Left hindlimb (tissue), 1 donor: ENCODE measurements at regions not wholly inside any gene's neighbourhood (a gene's known extent, or its start where the extent isn't known, plus 50 kb on each side); places are given as distances from the start of the nearest gene placed in this dataset.

ENCODE experiments used
- DNase-seq: peaks from one replicate; pipeline ENCODE4 v3.0.0-alpha.2; 2018

DNA sequence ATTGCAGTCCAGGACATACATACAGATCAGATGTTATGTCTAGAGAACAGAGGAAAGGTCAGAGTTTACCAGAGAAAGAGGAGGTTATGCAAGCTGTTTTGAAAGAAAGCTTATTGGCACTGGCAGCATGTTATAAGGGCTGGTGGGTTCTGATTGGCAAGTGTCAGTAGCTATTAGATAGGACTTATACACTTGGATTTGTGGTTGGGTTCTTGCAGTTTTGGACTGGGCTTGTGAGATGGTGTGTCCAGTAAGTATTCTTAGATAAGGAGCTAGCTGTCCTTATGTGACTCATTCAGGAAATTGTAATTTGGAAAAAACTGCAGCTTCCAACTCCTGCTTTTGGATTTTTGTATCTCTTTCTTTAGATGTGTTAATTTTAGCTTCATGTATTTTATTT is 130.7 kb upstream of the NAMPT start:
- DNase-seq, result no peak

DNA sequence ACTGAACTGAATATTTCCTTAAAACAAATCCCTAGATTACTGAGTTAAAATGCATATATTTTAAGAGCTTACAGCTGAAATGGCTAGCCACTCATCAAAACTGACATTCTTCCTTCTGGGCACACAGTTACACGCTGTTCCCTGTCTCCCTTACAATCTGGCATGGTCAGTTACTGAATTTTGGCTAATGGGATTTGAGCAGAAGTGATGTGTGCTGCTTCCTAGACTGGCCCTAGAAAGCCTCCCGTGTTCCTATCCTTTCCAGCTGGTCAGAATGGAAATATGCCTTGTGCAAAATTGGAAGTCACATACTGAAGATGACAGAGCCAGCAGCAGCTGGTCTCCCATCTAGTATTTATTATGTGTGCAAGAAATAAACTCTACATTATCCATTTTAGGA is 128.7 kb upstream of the NAMPT start:
- DNase-seq, result no peak

- DNase-seq, result no peak
These were observed 120.9 kb upstream of the NAMPT start for GRCh38 chr7:106405697-106406141.

- DNase-seq, result no peak
These were observed 118.1 kb upstream of the NAMPT start for GRCh38 chr7:106402898-106403297.

DNA sequence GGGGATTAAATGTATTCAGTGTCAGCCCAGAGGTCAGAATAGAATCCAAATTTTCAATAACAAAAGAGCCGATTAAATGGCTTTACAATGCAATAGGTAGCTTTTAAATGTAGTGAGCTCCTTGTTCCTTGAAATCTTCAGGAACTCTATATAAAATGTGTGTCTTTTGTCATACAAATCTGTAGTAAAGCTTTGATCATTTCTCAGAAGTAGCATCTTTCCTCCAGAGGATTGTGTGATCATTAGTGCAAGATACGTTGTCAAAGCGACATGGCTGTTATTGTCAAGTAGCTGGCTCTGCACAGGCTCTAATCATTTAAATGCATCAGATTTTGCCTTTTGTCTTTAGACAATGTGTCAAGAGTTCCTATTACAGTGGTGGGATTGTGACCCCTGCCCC is 116.1 kb upstream of the NAMPT start:
- DNase-seq, result no peak

- DNase-seq, result no peak
These were observed 114.0 kb upstream of the NAMPT start for GRCh38 chr7:106398786-106399185.

DNA sequence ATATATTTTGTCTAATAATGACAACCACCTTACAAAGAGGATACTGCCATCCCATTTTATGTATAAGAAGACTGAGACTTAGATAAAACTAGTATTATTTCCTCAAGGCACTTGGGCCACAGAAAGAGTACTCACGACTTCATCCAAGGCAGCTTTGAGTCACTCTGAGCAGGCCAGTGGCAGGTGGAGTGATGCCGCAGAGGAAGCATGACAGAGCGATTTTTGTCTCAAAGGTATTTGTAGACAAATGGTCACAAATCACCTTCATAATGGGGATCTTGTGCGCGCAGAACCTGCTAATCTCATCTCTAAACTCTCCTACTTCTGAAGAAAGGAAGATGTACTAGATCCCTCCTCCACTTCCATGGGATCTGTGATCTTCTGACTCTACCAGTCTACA is 113.2 kb upstream of the NAMPT start:
- no peak for DNase-seq

DNA sequence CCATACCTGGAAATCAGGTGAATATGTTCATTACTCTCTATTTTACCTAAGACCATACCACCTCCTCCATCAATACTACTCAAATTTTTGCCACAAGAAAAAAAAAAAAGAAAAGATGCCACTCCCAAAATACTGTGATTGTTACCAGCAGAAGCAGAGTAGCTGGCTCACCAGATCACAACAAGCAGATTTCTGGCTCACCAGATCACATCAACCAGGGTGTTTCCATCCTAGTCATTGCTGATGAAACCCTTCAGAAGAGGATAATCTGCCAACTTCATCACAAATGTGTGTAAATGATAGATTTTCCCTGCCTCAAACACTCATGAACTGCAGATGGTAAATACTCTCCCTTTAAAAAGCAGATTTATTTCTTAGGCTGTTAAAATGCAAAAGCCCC is 109.7 kb upstream of the NAMPT start:
- DNase-seq, result no peak

DNA sequence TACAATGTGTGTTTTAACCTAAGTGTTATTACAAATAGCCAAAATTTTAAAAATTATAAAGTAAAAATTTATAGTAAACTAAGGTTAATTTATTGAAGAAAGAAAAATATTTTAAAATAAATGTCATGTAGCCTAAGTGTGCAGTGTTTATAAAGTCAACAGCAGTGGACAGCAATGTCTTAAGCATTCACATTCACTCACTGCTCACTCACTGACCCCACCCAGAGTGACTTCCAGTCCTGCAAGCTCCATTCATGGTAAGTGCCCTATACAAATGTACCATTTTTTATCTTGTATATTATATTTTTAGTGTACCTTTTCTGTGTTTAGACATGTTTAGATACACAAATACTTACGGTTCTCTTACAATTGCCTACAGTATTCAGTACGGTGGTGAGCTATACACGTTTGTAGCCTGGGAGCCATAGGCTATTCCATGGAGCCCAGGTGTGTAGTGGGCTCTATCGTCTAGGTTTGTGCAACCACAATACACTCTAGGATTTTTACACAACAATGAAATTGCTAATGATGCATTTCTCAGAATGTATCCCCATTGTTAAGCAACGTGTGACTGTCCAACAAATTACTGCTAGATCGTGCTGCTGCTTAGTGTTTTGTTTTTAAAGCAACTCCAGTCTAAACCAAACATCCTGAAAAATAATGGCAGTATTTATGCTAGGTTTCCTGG is 108.9 kb upstream of the NAMPT start:
- DNase-seq, result no peak

DNA sequence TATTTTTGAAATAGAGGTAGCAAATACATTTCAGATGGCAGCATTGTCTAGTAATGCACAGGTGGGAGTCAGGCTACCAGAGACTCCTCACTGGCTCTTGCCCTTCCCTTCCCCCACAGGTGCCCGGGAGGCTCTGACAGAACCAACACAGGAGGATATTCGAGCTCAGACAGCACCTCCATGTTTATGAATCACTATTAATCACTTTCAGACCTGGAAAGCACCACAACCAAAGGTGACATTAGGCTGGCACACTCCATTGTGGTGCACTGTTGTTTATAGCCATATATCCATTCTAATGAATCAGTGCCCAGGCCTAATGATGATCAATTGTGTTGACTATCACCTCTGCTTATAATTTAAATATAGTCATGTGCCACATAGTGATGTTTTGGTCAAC is 107.8 kb upstream of the NAMPT start:
- no peak for DNase-seq

- DNase-seq, result no peak
These were observed 107.4 kb upstream of the NAMPT start for GRCh38 chr7:106392144-106392543.

- no peak for DNase-seq
These were observed 102.2 kb upstream of the NAMPT start for GRCh38 chr7:106386958-106387357.

GRCh38 chr7:106384373-106384772 is 99.6 kb upstream of the NAMPT start:
- no peak for DNase-seq

DNA sequence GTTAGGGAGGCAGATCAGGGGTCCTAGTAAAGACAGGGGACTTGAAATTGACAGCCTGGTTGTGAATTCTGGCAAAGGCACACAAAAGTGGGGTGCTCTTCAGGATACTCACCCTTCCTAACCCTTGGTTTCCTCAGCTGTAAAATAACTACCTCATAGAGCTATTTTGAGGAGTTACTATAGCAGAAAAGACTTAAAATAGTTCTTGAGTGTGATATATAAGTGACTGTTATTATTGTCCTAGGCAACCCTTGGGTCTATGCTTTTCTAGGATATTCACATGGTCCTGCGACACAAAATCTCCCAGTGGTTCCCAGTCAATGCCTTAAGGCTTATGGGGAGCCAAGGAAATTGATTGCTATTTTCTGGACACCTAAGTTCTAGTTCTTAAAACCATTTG is 98.1 kb upstream of the NAMPT start:
- DNase-seq, result no peak

DNA sequence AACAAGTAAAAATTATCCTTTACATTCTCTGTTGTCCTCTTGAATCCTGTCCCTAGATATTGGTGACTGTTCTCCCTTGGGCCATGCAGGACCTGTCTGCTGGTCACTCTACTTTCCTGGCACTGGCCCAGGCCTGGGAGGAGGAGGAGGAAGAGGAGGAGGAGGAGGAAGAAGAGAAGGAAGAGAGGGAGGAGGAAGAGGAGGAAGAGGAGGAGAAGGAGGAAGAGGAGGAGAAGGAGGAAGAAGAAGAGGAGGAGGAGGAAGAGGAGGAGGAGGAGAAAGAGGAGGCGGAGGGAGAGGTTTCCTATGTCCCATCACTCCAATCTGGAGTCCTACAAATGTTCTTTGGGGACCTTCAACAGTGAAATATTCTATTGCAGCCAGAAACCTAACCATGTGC is 97.3 kb upstream of the NAMPT start:
- DNase-seq, result no peak

- no peak for DNase-seq
These were observed 96.5 kb upstream of the NAMPT start for GRCh38 chr7:106381252-106381651.

GRCh38 chr7:106377847-106378361 is 93.1 kb upstream of the NAMPT start:
- DNase-seq, result no peak

DNA sequence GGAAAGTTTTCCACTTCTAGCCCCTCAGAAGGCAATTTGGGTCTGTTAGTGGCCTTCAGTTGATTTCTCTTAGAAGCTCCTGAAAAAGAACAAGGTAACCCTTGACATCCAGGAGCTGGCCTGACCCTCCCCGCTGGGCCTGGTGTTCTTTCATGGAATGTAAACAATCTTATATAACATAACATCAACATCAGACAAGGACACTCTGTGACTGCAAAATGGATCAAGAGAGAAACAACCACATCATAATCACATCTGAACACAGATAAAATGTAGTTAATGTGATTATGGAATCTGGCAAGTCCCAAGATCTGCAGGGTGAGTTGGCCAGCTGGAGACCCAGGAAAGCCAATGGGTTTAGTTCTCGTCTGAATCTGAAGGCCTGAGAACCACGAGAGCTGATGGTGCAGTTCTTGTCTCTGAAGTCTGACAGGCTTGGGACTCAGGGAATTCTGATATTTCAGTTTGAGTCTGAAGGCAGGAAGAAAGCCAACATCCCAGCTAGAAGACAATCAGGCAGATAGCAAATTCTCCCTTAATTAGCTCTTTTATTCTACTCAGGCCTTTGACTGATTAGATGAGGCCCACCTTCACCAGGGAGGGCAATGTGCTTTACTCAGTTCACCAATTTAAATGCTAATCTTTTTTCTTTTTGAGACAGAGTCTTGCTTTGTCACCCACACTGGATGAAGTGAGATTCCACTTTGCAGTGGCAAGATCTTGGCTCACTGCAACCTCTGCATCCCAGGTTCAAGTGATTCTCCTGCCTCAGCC is 91.4 kb upstream of the NAMPT start:
- DNase-seq, result no peak

DNA sequence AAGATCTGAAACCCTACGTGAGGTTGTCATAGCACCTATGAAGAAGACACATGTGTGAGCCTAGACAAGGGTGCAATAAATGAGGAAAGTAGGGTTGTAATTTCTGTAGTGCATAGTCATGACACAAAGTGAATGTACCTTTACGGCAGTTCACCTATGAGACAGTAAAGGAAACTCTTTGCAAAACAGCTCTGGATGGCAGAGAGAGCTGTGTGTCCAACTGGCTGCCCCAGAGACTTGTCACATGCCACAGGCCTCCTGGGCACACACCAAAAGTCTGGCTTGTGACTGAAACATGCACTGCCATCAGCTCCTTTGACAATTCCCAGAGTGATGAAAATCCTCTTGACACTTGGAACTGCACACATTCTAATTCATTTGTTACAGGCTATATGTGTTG is 90.7 kb upstream of the NAMPT start:
- no peak for DNase-seq

DNA sequence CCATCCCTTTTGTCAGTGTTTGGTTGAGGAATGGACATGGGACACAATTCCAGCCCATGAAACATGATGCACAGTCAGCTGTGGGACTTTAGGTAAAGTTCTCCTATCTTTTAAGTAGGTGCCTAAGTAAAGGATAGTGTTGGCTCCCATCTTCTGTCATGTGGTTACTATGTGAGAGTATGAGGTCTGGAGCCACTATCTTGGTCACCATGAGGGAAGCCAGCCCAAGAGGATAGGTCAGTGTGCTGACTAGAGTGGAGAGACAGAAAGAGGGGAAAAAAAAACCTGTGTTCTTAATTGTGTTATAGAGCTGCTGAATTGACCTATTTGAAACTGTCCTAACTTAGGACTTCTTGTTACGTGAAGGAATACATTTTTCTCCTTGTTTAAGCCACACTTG is 89.7 kb upstream of the NAMPT start:
- DNase-seq, result no peak

DNA sequence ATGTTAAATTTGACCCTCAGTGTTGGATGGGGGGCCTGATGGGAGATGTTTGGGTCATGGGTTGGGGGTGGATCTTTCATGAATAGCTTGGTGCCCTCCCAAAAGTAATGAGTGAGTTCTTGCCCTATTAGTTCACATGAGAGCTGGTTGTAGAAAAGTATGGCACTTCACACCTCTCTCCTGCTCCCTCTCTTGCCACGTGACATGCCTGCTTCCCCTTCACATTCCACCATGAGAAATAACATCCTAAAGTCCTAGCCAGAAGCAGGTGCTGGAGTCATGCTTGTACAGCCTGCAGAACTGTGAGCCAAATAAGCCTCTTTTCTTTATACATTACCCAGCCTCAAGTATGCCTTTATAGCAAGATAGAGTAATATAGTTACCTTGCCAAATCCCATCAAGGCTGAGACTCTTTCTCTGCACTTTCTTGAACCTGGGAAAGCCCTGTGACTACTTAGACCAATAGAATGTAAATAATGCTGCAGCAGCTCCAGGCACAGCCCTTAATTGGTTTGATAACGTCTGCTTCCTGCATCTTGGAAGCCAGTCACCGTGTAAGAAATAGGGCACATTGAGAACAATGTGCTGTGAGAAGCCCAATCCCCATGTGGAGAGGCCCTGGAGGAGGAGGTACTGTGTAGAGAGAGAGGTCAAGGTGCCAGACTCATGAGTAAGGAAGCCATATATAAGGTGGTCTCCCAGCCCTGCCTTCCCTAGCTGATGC is 88.0 kb upstream of the NAMPT start:
- no peak for DNase-seq

GRCh38 chr7:106372126-106372525 is 87.3 kb upstream of the NAMPT start:
- no peak for DNase-seq

DNA sequence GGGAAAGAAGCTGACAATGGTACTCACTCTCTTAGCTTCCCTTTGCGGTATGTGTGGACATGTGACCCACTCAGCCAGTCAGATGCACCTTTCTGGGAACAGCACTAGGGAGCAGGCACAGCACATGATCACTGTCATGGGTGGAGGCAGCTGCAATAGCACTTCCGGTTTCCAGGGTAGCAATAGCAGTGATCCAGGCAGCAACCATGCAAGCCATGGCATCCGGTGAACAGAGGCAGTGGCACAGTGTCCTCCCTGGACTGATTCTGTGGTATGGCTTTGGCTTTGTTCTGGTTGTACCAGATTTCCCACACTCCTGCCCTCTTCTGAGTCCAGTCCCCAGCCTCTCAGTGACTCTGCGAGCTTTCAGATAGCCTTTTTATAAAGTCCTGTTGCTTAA is 86.8 kb upstream of the NAMPT start:
- DNase-seq, result no peak

DNA sequence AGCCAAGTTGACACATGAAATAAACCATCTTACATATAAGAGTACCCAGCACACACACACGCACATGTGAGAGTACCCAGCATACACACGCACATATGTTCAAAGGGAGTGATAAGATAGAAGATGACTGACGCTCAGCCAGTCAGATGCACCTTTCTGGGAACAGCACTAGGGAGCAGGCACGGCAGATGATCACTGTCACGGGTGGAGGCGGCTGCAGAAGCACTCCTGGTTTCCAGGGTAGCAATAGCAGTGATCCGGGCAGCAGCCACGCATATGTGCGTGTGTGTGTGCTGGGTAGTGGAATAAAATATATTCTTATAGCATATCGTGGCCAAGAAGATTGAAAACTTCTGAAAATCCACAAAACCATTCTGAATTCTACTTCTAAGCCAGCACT is 85.8 kb upstream of the NAMPT start:
- DNase-seq, result no peak
